H9 (cell line): ENCODE measurements at regions not wholly inside any gene's neighbourhood (a gene's known extent, or its start where the extent isn't known, plus 50 kb on each side); places are given as distances from the start of the nearest gene placed in this dataset.

Source experiments
- DNase-seq: peaks from one replicate; pipeline ENCODE4 v3.0.0-alpha.2; 2017
- H2AFZ ChIP-seq: one replicate; pipeline ENCODE4 v1.6.1; 2013; ENCODE audit warnings: mild to moderate bottlenecking, low read length, control low read depth, moderate library complexity
- H2AK5ac ChIP-seq: 2 replicates; pipeline ENCODE4 v1.6.1; 2013; ENCODE audit warnings: low read length, control low read depth, mixed read lengths; ENCODE audit not compliant: insufficient read length
- H2BK120ac ChIP-seq: one replicate; pipeline ENCODE4 v1.6.1; 2013; ENCODE audit warnings: low read depth, mild to moderate bottlenecking, low read length, control low read depth, inconsistent platforms; ENCODE audit not compliant: poor library complexity, severe bottlenecking
- H2BK12ac ChIP-seq: 2 replicates; pipeline ENCODE4 v1.6.1; 2013; ENCODE audit warnings: low read length, control low read depth, mixed read lengths, low read depth; ENCODE audit not compliant: insufficient read length
- H2BK15ac ChIP-seq: 2 replicates; pipeline ENCODE4 v1.6.1; 2013; ENCODE audit warnings: low read depth, low read length, control low read depth
- H2BK20ac ChIP-seq: one replicate; pipeline ENCODE4 v1.6.1; 2013; ENCODE audit warnings: low read depth, mild to moderate bottlenecking, low read length, control low read depth, inconsistent platforms; ENCODE audit not compliant: poor library complexity, severe bottlenecking
- H2BK5ac ChIP-seq: 2 replicates; pipeline ENCODE4 v1.6.1; 2013; ENCODE audit warnings: low read length, control low read depth, mixed read lengths; ENCODE audit not compliant: insufficient read length
- H3K14ac ChIP-seq: 2 replicates; pipeline ENCODE4 v1.6.1; 2013; ENCODE audit warnings: low read length, control low read depth; ENCODE audit not compliant: insufficient read depth
- H3K18ac ChIP-seq: 2 replicates; pipeline ENCODE4 v1.6.1; 2013; ENCODE audit warnings: low read depth, mild to moderate bottlenecking, mixed read lengths, low read length, control low read depth; ENCODE audit not compliant: insufficient read length
- H3K23ac ChIP-seq: 2 replicates; pipeline ENCODE4 v1.6.1; 2013; ENCODE audit warnings: low read length, control low read depth, mixed read lengths, low read depth; ENCODE audit not compliant: insufficient read length
- H3K23me2 ChIP-seq: 2 replicates; pipeline ENCODE4 v1.6.1; 2013; ENCODE audit warnings: low read depth, mild to moderate bottlenecking, mixed read lengths, low read length, control low read depth; ENCODE audit not compliant: insufficient read length, poor library complexity, severe bottlenecking
- H3K27ac ChIP-seq: 2 replicates; pipeline ENCODE4 v1.5.1; 2013; ENCODE audit warnings: low read length, control low read depth, mixed read lengths, low read depth; ENCODE audit not compliant: insufficient read length
- H3K27me3 ChIP-seq: 2 replicates; pipeline ENCODE4 v1.6.1; 2013; ENCODE audit warnings: low read length, control low read depth, inconsistent platforms; ENCODE audit not compliant: insufficient read depth
- H3K4ac ChIP-seq: 2 replicates; pipeline ENCODE4 v1.6.1; 2013; ENCODE audit warnings: low read depth, mild to moderate bottlenecking, control low read depth, inconsistent platforms, low read length, moderate library complexity
- H3K4me1 ChIP-seq: 2 replicates; pipeline ENCODE4 v1.6.1; 2013; ENCODE audit warnings: low read length, control low read depth, inconsistent platforms; ENCODE audit not compliant: insufficient read depth
- H3K4me2 ChIP-seq: 2 replicates; pipeline ENCODE4 v1.6.1; 2013; ENCODE audit warnings: low read length, control low read depth, mixed read lengths; ENCODE audit not compliant: insufficient read length, insufficient read depth
- H3K56ac ChIP-seq: 2 replicates; pipeline ENCODE4 v1.6.1; 2013; ENCODE audit warnings: low read depth, mild to moderate bottlenecking, mixed read lengths, low read length, control low read depth; ENCODE audit not compliant: insufficient read length
- H3K79me1 ChIP-seq: 2 replicates; pipeline ENCODE4 v1.6.1; 2013; ENCODE audit warnings: low read depth, mild to moderate bottlenecking, moderate library complexity, low read length, control low read depth, inconsistent platforms; ENCODE audit not compliant: insufficient read depth, poor library complexity, severe bottlenecking
- H3K79me2 ChIP-seq: 2 replicates; pipeline ENCODE4 v1.6.1; 2013; ENCODE audit warnings: low read length, control low read depth, inconsistent platforms; ENCODE audit not compliant: insufficient read depth
- H3K9ac ChIP-seq: 2 replicates; pipeline ENCODE4 v1.6.1; 2013; ENCODE audit warnings: low read length, control low read depth, mixed read lengths; ENCODE audit not compliant: insufficient read length; ENCODE audit errors: extremely low read depth
- H3K9me3 ChIP-seq: one replicate; pipeline ENCODE4 v1.6.1; 2013; ENCODE audit warnings: low read depth, low read length, inconsistent platforms; ENCODE audit not compliant: control insufficient read depth
- H3T11ph ChIP-seq: one replicate; pipeline ENCODE4 v1.6.1; 2013; ENCODE audit warnings: mild to moderate bottlenecking, low read length, control low read depth, inconsistent platforms
- H4K20me1 ChIP-seq: one replicate; pipeline ENCODE4 v1.6.1; 2013; ENCODE audit not compliant: control insufficient read depth, insufficient read length, insufficient read depth
- H4K5ac ChIP-seq: 2 replicates; pipeline ENCODE4 v1.6.1; 2013; ENCODE audit warnings: low read depth, mild to moderate bottlenecking, mixed read lengths, low read length, control low read depth; ENCODE audit not compliant: insufficient read length
- H4K8ac ChIP-seq: replicated peaks from 2 replicates; pipeline ENCODE4 v1.6.1; 2013; ENCODE audit warnings: low read length, control low read depth, mixed read lengths, low read depth; ENCODE audit not compliant: insufficient read length
- H4K91ac ChIP-seq: 2 replicates; pipeline ENCODE4 v1.6.1; 2013; ENCODE audit warnings: low read depth, mild to moderate bottlenecking, moderate library complexity, mixed read lengths, low read length, control low read depth; ENCODE audit not compliant: insufficient read length
- H3K27ac Mint-ChIP-seq, 3 experiments: 2 replicates in 2 of 3; 3 replicates in 1 of 3; pipeline ENCODE4 v1.8.0; 2020 to 2021; ENCODE audit warnings: mixed read lengths in 3 of 3, mild to moderate bottlenecking in 1 of 3, moderate library complexity in 1 of 3
- H3K27me3 Mint-ChIP-seq: 2 replicates; pipeline ENCODE4 v1.8.0; 2021; ENCODE audit warnings: low read depth, mild to moderate bottlenecking, moderate library complexity, mixed read lengths
- H3K36me3 Mint-ChIP-seq, 3 experiments: 2 replicates in 2 of 3; 3 replicates in 1 of 3; pipeline ENCODE4 v1.8.0; 2020 to 2021; ENCODE audit warnings: low read depth in 3 of 3, mixed read lengths in 3 of 3; ENCODE audit not compliant: insufficient read depth in 1 of 3
- H3K4me1 Mint-ChIP-seq, 2 experiments: 2 replicates each; pipeline ENCODE4 v1.8.0; 2020; ENCODE audit warnings: mixed read lengths in 2 of 2
- H3K4me3 Mint-ChIP-seq, 2 experiments: 2 replicates in 1 of 2; 3 replicates in 1 of 2; pipeline ENCODE4 v1.8.0; 2020 to 2021; ENCODE audit warnings: mild to moderate bottlenecking in 2 of 2, mixed read lengths in 2 of 2, moderate library complexity in 1 of 2
- H3K9me3 Mint-ChIP-seq, 2 experiments: 2 replicates in 1 of 2; 3 replicates in 1 of 2; pipeline ENCODE4 v1.8.0; 2020; ENCODE audit warnings: mild to moderate bottlenecking in 2 of 2, mixed read lengths in 2 of 2, moderate library complexity in 1 of 2
- CTCF ChIP-seq: fragments of 200-600 bp; sonication (generic); conservative IDR thresholded peaks from 3 replicates; pipeline ENCODE4 v1.8.0; 2021; ENCODE audit warnings: antibody characterized with exemption, mild to moderate bottlenecking
- WGBS: extraction: QIAGEN DNeasy Blood & Tissue Kit; methylation state at CpG from one replicate; pipeline ENCODE4 v1.1.7; 2013; ENCODE audit warnings: missing lambda C conversion rate, low lambda C conversion rate, mixed read lengths; ENCODE audit not compliant: insufficient read length; ENCODE audit errors: extremely low coverage; 5-methylcytosine and 5-hydroxymethylcytosine counted together

- H2BK15ac ChIP-seq: no peak overlapping the region
- no peak for TF ChIP-seq CTCF
- peaks cover 0 to 5% (median 2%) of the 10 kb centered on the region in 3 experiments; a peak in 3 of 7 replicates for H3K36me3 Mint-ChIP-seq
- no peaks in the 10 kb centered on the region for H3K79me2 ChIP-seq
- no peaks in the 10 kb centered on the region for H3K9me3 ChIP-seq
- H3K27ac ChIP-seq: no peak overlapping the region
- H3K4me2 ChIP-seq: no peak overlapping the region
- H3K27ac Mint-ChIP-seq: no peak overlapping the region
- H3K23me2 ChIP-seq: no peaks in the 10 kb centered on the region
- H3K18ac ChIP-seq: no peak overlapping the region
- peaks cover 0 to 8% of the 10 kb centered on the region in 2 experiments; a peak in 2 of 5 replicates for H3K9me3 Mint-ChIP-seq
- H2AK5ac ChIP-seq: no peak overlapping the region
- no peak overlapping the region for H4K8ac ChIP-seq
- no peak overlapping the region for H3K4me3 Mint-ChIP-seq
- H3K4me1 Mint-ChIP-seq: peaks cover 5 to 10% of the 10 kb centered on the region in 2 experiments
- peaks cover 18% of the 10 kb centered on the region for H3K27me3 Mint-ChIP-seq
- H3K56ac ChIP-seq: no peak overlapping the region
- H3K79me1 ChIP-seq: no peaks in the 10 kb centered on the region
- DNase-seq: no peak
- no peak overlapping the region for H4K5ac ChIP-seq
- no CpG with 5 or more reads among the region's 7 CpGs for WGBS
- H4K20me1 ChIP-seq: no peaks in the 10 kb centered on the region
- no peak overlapping the region for H3K23ac ChIP-seq
- no peak overlapping the region for H3K9ac ChIP-seq
- H3K27me3 ChIP-seq: no peaks in the 10 kb centered on the region
- H2BK12ac ChIP-seq: no peak overlapping the region
- H2BK20ac ChIP-seq: no peak overlapping the region
- H3T11ph ChIP-seq: no peak overlapping the region
- H3K14ac ChIP-seq: no peak overlapping the region
- H3K4ac ChIP-seq: no peak overlapping the region
- H2BK5ac ChIP-seq: no peak overlapping the region
- no peak overlapping the region for H2BK120ac ChIP-seq
- no peak overlapping the region for H4K91ac ChIP-seq
- no peaks in the 10 kb centered on the region for H3K4me1 ChIP-seq
- H2AFZ ChIP-seq: no peak overlapping the region
Observed at GRCh38 chr5:174849426-174849825, 125.0 kb downstream of the MSX2 start.
